ENCODE measurements at regions not wholly inside any gene's neighbourhood (a gene's known extent, or its start where the extent isn't known, plus 50 kb on each side); places are given as distances from the start of the nearest gene placed in this dataset.
"Not testable (repeated sequence)": the region's sequence is repeated elsewhere in the genome, so short reads cannot be mapped to it uniquely, and the experiment has no call there.

DNA sequence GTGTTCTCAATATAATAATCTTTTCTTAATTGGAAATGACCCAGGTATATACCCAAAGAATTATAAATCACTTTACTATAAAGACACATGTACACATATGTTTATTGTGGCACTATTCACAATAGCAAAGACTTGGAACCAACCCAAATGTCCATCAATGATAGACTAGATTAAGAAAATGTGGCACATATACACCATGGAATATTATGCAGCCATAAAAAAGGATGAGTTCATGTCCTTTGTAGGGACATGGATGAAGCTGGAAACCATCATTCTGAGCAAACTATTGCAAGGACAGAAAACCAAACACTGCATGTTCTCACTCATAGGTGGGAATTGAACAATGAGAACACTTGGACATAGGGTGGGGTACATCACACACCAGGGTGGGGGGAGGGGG is 56.8 kb downstream of the SCGB2B2 start:
- H3K27me3 ChIP-seq, H3K9ac ChIP-seq, H4K20me1 ChIP-seq, H3K4me1 ChIP-seq, H3K4me3 ChIP-seq, H3K27ac ChIP-seq, H3K4me2 ChIP-seq, H3K36me3 ChIP-seq: not testable (repeated sequence)
- peaks cover 12% of the 10 kb centered on the region for H3K9me3 ChIP-seq

- no peaks in the 10 kb centered on the region for H3K4me1 ChIP-seq
- H3K27me3 ChIP-seq = no peaks in the 10 kb centered on the region
- no peaks in the 10 kb centered on the region for H4K20me1 ChIP-seq
- peaks cover 21% of the 10 kb centered on the region for H3K9me3 ChIP-seq
- H3K4me2 ChIP-seq = no peak overlapping the region
- no peak overlapping the region for H3K9ac ChIP-seq
- TF ChIP-seq Cebpa-rat (IDR thresholded peaks at IDR 0.05) = no peak
- no peak overlapping the region for H3K4me3 ChIP-seq
- H3K36me3 ChIP-seq = no peaks in the 10 kb centered on the region
- H3K27ac ChIP-seq = no peak overlapping the region
Measured at GRCh38 chr19:34618410-34618809, 58.5 kb downstream of the SCGB2B2 start.

- H3K4me3 ChIP-seq, H3K4me1 ChIP-seq, H3K27me3 ChIP-seq, H3K4me2 ChIP-seq, H3K9ac ChIP-seq, H3K36me3 ChIP-seq, H3K27ac ChIP-seq, H4K20me1 ChIP-seq: not testable (repeated sequence)
- H3K9me3 ChIP-seq = peaks cover 25% of the 10 kb centered on the region
Measured at GRCh38 chr19:34617996-34618395, 59.0 kb downstream of the SCGB2B2 start.

DNA sequence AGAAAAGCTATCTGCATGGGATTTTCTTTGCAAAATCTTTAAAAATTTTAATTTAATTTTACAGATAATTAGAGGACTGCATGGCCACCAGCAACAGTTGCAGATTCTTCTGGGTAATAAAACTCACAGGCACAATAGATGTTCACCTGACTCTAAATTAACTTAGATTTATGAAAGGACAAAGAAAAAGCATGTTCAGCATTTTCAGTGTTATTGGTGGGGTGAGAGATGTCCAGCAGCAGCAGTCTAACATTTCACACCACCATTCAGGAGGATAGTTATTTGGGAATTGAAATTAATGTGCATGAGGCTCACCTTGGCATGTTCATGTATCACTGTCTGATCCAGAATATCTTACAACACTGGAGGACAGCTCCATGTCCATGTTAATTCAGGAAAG is 74.0 kb downstream of the SCGB2B2 start:
- Histone ChIP-seq H3K27me3 (no peaks in the 10 kb centered on the region), H4K20me1 (no peaks in the 10 kb centered on the region)

GRCh38 chr19:34601071-34601470 is 75.9 kb downstream of the SCGB2B2 start:
- Histone ChIP-seq H3K4me1 (0 out of 2 replicates have a peak, but pooled peaks cover 4% of the 10 kb centered on the region), H4K20me1 (no peaks in the 10 kb centered on the region), H3K4me3 (no peak overlapping the region), H3K27me3 (no peaks in the 10 kb centered on the region), H3K36me3 (no peaks in the 10 kb centered on the region), H3K27ac (no peak overlapping the region), H3K9ac (no peak overlapping the region), H3K4me2 (no peak overlapping the region), H3K9me3 (peaks cover 14% of the 10 kb centered on the region)
- no peak for TF ChIP-seq Cebpa-rat (IDR thresholded peaks at IDR 0.05)

More for the DNA sequence above, 74.0 kb downstream of the SCGB2B2 start:
- H3K4me2 ChIP-seq = no peak overlapping the region
- 0 out of 2 replicates have a peak, but pooled peaks cover 4% of the 10 kb centered on the region for H3K4me1 ChIP-seq
- H3K36me3 ChIP-seq = no peaks in the 10 kb centered on the region
- H3K4me3 ChIP-seq = no peak overlapping the region
- H3K9me3 ChIP-seq = peaks cover 14% of the 10 kb centered on the region
- no peak for TF ChIP-seq Cebpa-rat (IDR thresholded peaks at IDR 0.05)
- H3K27ac ChIP-seq = no peak overlapping the region
- H3K9ac ChIP-seq = no peak overlapping the region

- no peak overlapping the region for H3K27ac ChIP-seq
- H4K20me1 ChIP-seq = no peaks in the 10 kb centered on the region
- no peak for TF ChIP-seq Cebpa-rat (IDR thresholded peaks at IDR 0.05)
- H3K4me1 ChIP-seq = 0 out of 2 replicates have a peak, but pooled peaks cover 4% of the 10 kb centered on the region
- no peak overlapping the region for H3K4me2 ChIP-seq
- H3K27me3 ChIP-seq = no peaks in the 10 kb centered on the region
- no peak overlapping the region for H3K9ac ChIP-seq
- peaks cover 14% of the 10 kb centered on the region for H3K9me3 ChIP-seq
- H3K4me3 ChIP-seq = no peak overlapping the region
- no peaks in the 10 kb centered on the region for H3K36me3 ChIP-seq
Measured at GRCh38 chr19:34600366-34600765, 76.6 kb downstream of the SCGB2B2 start.

DNA sequence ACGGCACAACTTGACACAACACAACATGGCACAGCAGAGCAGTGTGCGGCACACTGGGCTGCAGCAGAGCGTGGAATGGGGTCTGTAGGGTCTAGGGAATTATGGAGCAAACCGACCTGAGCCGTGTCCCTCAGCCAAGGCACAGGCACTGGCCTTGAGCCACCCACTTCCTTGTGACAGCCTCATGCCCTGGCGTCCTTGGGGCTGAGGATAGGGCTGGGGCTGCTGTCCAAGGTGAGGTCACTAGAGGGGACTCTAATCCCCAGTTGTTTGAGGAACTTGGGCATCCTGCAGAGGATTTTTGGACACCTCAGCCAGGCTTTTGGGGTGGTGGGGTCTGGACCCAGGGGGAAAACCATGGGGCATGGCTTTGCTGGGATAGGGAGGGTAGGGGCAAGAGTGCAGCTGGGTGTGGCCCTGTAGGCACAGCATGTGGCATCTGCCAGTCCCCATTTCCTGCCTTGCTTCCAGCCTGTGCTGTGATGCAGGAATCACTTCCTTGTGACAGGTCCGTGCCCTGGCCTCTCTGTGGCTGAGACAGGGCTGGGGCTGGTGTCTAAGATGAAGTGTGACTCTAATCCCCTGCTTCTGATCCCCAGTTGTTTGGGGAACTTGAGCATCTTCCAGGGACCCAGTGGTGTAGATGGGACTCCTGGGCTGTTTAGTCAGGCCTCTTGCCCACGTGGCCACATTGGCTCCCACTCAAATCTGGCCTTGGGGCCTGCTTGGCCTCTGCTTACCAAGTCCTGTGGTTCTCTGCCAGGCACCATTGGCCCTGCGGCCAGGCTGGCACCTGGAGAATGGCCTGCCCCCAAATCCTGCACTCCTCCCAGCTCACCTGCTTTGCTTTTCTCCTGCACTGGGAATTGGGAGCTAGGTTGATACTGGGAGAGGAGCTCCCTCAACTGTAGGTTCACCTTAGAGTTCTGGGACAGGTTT is 78.5 kb downstream of the SCGB2B2 start:
- H3K27ac ChIP-seq = no peak overlapping the region

GRCh38 chr19:34597596-34597995 is 79.4 kb downstream of the SCGB2B2 start:
- no peak overlapping the region for H3K4me3 ChIP-seq
- 0 out of 2 replicates have a peak, but pooled peaks cover 4% of the 10 kb centered on the region for H3K4me1 ChIP-seq
- H4K20me1 ChIP-seq = no peaks in the 10 kb centered on the region
- TF ChIP-seq Cebpa-rat (IDR thresholded peaks at IDR 0.05) = no peak
- no peak overlapping the region for H3K9ac ChIP-seq
- no peaks in the 10 kb centered on the region for H3K9me3 ChIP-seq
- no peaks in the 10 kb centered on the region for H3K36me3 ChIP-seq
- no peak overlapping the region for H3K4me2 ChIP-seq
- no peak overlapping the region for H3K27ac ChIP-seq
- no peaks in the 10 kb centered on the region for H3K27me3 ChIP-seq

More for the DNA sequence above, 78.5 kb downstream of the SCGB2B2 start:
- Histone ChIP-seq H4K20me1 (no peaks in the 10 kb centered on the region), H3K9me3 (peaks cover 6% of the 10 kb centered on the region; the same call in 1 of the 2 replicates), H3K4me3 (no peak overlapping the region), H3K36me3 (no peaks in the 10 kb centered on the region), H3K27me3 (no peaks in the 10 kb centered on the region), H3K4me2 (no peak overlapping the region), H3K4me1 (0 out of 2 replicates have a peak, but pooled peaks cover 4% of the 10 kb centered on the region), H3K9ac (no peak overlapping the region)
- TF ChIP-seq Cebpa-rat (IDR thresholded peaks at IDR 0.05) = no peak

GRCh38 chr19:34596989-34597388 is 80.0 kb downstream of the SCGB2B2 start:
- Histone ChIP-seq H3K27me3 (no peaks in the 10 kb centered on the region), H4K20me1 (no peaks in the 10 kb centered on the region), H3K9me3 (no peaks in the 10 kb centered on the region), H3K9ac (no peak overlapping the region), H3K36me3 (no peaks in the 10 kb centered on the region), H3K4me3 (no peak overlapping the region), H3K4me1 (0 out of 2 replicates have a peak, but pooled peaks cover 4% of the 10 kb centered on the region), H3K4me2 (no peak overlapping the region), H3K27ac (no peak overlapping the region)
- TF ChIP-seq Cebpa-rat (IDR thresholded peaks at IDR 0.05) = no peak

DNA sequence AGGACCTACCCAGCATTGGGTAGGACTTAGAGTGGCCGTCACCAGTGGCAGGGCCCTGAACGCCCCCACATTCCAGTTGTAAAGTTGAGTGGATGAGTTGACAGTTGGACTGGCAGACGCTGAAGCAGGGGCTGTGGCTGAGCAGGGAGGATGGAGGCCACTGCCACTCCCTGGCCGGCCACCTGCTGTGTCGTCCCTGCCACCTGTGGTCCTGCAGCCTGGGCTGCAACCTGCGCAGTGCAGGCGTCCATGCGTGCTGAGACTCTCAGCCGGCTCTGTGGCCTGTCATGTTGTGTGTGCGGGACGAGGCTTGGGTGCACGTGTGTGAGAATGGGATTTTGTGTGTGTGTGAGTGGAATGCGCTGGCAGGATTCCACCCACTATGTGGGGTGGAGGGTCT is 80.8 kb downstream of the SCGB2B2 start:
- no peaks in the 10 kb centered on the region for H4K20me1 ChIP-seq
- no peaks in the 10 kb centered on the region for H3K27me3 ChIP-seq
- H3K4me1 ChIP-seq = 0 out of 2 replicates have a peak, but pooled peaks cover 4% of the 10 kb centered on the region
- H3K9ac ChIP-seq = no peak overlapping the region
- no peak for TF ChIP-seq Cebpa-rat (IDR thresholded peaks at IDR 0.05)
- H3K27ac ChIP-seq = no peak overlapping the region
- H3K4me2 ChIP-seq = no peak overlapping the region
- no peaks in the 10 kb centered on the region for H3K9me3 ChIP-seq
- H3K4me3 ChIP-seq = no peak overlapping the region
- H3K36me3 ChIP-seq = no peaks in the 10 kb centered on the region

All from BLaER1 (cell line).